ENCODE measurements at regions not wholly inside any gene's neighbourhood (a gene's known extent, or its start where the extent isn't known, plus 50 kb on each side); places are given as distances from the start of the nearest gene placed in this dataset.

DNA sequence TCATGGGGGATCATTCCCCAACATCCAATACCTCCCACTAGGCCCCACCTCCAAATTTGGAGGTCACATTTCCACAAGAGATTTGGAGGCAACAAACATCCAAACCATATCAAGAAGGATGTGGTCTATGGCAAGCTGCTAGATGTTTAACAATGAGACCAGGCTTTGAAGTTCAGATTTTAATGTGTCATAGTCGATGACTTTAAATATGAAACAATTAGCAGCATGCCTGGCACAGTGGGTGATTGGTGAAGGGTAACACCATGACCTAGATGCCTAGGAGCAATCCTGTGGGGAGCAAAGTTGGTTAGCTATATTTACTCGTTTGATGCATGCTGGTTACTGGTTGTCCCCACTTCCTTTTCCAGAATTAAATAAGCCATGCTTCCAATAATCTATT is 356.4 kb upstream of the VWC2 start:
- ChIA-PET POLR2A (no interaction called here), CTCF (no interaction called here)
- TF ChIP-seq CTCF (IDR thresholded peaks at IDR 0.05; ENCODE audit: insufficient read depth, low read length, missing control alignments): no peak
- no peak for DNase-seq (ENCODE audit: low read depth, low spot score)
- no peak overlapping the region for H3K4me3 ChIP-seq (ENCODE audit: low read depth, low read length)

DNA sequence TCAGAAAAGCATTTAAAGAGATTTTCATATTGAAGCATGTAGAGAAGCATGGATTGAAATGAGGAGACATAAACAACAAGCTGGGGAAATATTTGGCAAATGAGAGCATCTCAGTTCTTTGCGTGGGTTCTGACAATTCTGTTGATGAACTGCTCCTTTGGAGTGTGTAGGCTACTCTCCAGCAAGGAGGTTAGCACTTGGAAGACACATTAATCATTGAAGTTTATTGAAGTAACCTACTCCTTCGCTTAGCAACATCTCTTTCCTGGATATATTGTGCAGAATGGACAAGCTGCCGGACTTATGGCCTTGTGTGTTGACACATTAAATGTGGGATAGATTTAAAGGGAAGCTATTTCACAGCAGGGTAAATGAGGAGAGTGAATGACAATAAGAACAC is 354.5 kb upstream of the VWC2 start:
- DNase-seq (ENCODE audit: low read depth, low spot score): no peak
- ChIA-PET CTCF (no interaction called here), POLR2A (no interaction called here)
- no peak for TF ChIP-seq CTCF (IDR thresholded peaks at IDR 0.05; ENCODE audit: insufficient read depth, low read length, missing control alignments)
- H3K4me3 ChIP-seq (ENCODE audit: low read depth, low read length): no peak overlapping the region

DNA sequence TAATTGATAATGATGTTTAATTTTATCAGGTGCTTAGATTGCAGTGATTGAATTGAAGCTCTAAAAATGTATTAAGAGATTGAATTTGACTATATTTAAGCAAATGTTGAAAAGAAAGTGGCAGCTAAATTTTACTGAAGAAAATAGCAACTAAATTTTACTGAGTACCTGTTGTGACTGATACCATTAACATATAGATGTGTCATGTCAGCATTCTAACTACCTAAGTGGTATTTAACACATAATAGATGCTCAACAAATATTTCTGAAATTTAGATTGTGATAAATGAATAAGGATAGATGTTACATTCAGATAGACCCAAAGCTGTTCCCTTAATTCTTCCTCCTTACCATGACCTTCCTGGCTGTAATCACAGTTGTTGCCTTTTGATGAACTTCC is 350.9 kb upstream of the VWC2 start:
- H3K4me3 ChIP-seq (ENCODE audit: low read depth, low read length): no peak overlapping the region
- no peak for DNase-seq (ENCODE audit: low read depth, low spot score)
- ChIA-PET POLR2A (no interaction called here), CTCF (no interaction called here)
- no peak for TF ChIP-seq CTCF (IDR thresholded peaks at IDR 0.05; ENCODE audit: insufficient read depth, low read length, missing control alignments)

- ChIA-PET POLR2A (no interaction called here), CTCF (no interaction called here)
- DNase-seq (ENCODE audit: low read depth, low spot score): no peak
- H3K4me3 ChIP-seq (ENCODE audit: low read depth, low read length): no peak overlapping the region
- no peak for TF ChIP-seq CTCF (IDR thresholded peaks at IDR 0.05; ENCODE audit: insufficient read depth, low read length, missing control alignments)
Measured at GRCh38 chr7:49424109-49424508, 349.3 kb upstream of the VWC2 start.

- TF ChIP-seq CTCF (IDR thresholded peaks at IDR 0.05; ENCODE audit: insufficient read depth, low read length, missing control alignments): no peak
- ChIA-PET CTCF (no interaction called here), POLR2A (no interaction called here)
- no peak for DNase-seq (ENCODE audit: low read depth, low spot score)
- H3K4me3 ChIP-seq (ENCODE audit: low read depth, low read length): no peak overlapping the region
Measured at GRCh38 chr7:49425277-49425818, 348.1 kb upstream of the VWC2 start.

DNA sequence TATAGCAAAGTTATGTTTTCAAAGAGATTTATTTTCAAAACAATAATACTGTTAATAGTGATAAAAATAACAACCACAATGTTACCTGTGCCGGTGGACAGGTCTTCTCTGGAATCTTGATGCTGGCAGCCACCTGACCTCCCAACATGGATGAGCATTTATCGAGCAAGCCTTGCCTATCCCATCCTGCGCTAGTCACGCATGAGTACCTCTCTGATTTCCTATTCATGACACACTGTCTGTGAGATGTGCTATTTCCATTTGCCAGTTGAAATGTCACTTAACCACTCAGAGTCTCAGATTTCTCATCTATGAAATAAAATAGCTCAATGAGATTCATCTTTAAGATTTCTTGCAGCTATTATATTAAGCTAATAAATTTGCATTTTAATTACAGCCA is 341.2 kb upstream of the VWC2 start:
- TF ChIP-seq CTCF (IDR thresholded peaks at IDR 0.05; ENCODE audit: insufficient read depth, low read length, missing control alignments): no peak
- CTCF ChIA-PET: no interaction called here
- no peak for DNase-seq (ENCODE audit: low read depth, low spot score)
- H3K4me3 ChIP-seq (ENCODE audit: low read depth, low read length): no peak overlapping the region
- POLR2A ChIA-PET: no interaction called here
